ENCODE measurements at regions not wholly inside any gene's neighbourhood (a gene's known extent, or its start where the extent isn't known, plus 50 kb on each side); places are given as distances from the start of the nearest gene placed in this dataset.

- 76 to 89% methylated on average over 3 of the region's 3 CpGs for WGBS, 2 donors
- Histone ChIP-seq H3K36me3 (no peaks in the 10 kb centered on the region), H3K9me3 (peaks cover 0 to 1% (median 0%) of the 10 kb centered on the region in 3 donors), H3K4me3 (no peak overlapping the region), H3K27me3 (no peaks in the 10 kb centered on the region), H3K27ac (no peak overlapping the region), H3K4me1 (no peaks in the 10 kb centered on the region)
- TF ChIP-seq CTCF (IDR thresholded peaks at IDR 0.05) (no peak), POLR2A (IDR thresholded peaks at IDR 0.05) (no peak)
- no peak for DNase-seq
- intact Hi-C loops (cut with DNase I) = no loop called here
These were observed 256.9 kb upstream of the SASH1 start for GRCh38 chr6:148085631-148086331.

GRCh38 chr6:148086386-148086785 is 256.3 kb upstream of the SASH1 start:
- Histone ChIP-seq H3K9me3 (peaks cover 0 to 7% (median 6%) of the 10 kb centered on the region in 3 donors), H3K4me3 (no peak overlapping the region), H3K27ac (no peak overlapping the region), H3K27me3 (no peaks in the 10 kb centered on the region), H3K4me1 (no peaks in the 10 kb centered on the region), H3K36me3 (no peaks in the 10 kb centered on the region)
- WGBS, 2 donors = 76 to 81% methylated on average over 1 of the region's 1 CpG
- intact Hi-C loops (cut with DNase I) = no loop called here
- TF ChIP-seq POLR2A (IDR thresholded peaks at IDR 0.05) = no peak
- no peak for TF ChIP-seq CTCF (IDR thresholded peaks at IDR 0.05)
- DNase-seq = no peak

GRCh38 chr6:148086843-148087242 is 255.8 kb upstream of the SASH1 start:
- WGBS, 2 donors = 77 to 79% methylated on average over 3 of the region's 3 CpGs
- TF ChIP-seq POLR2A (IDR thresholded peaks at IDR 0.05) (no peak), CTCF (IDR thresholded peaks at IDR 0.05) (no peak)
- H3K27me3 ChIP-seq = no peaks in the 10 kb centered on the region
- peaks cover 0 to 11% (median 7%) of the 10 kb centered on the region in 3 donors for H3K9me3 ChIP-seq
- no peaks in the 10 kb centered on the region for H3K4me1 ChIP-seq
- H3K27ac ChIP-seq = no peak overlapping the region
- intact Hi-C loops (cut with DNase I) = no loop called here
- DNase-seq = no peak
- H3K4me3 ChIP-seq = no peak overlapping the region
- H3K36me3 ChIP-seq = no peaks in the 10 kb centered on the region

GRCh38 chr6:148087659-148088058 is 255.0 kb upstream of the SASH1 start:
- WGBS, 2 donors = 77 to 91% methylated on average over 3 of the region's 3 CpGs
- no peaks in the 10 kb centered on the region for H3K36me3 ChIP-seq
- TF ChIP-seq POLR2A (IDR thresholded peaks at IDR 0.05) = no peak
- TF ChIP-seq CTCF (IDR thresholded peaks at IDR 0.05) = no peak
- H3K4me3 ChIP-seq = no peak overlapping the region
- H3K27me3 ChIP-seq = no peaks in the 10 kb centered on the region
- H3K4me1 ChIP-seq = no peaks in the 10 kb centered on the region
- DNase-seq = no peak
- no peak overlapping the region for H3K27ac ChIP-seq
- intact Hi-C loops (cut with DNase I) = no loop called here
- peaks cover 0 to 19% (median 7%) of the 10 kb centered on the region in 3 donors for H3K9me3 ChIP-seq

- no peak for DNase-seq
- Histone ChIP-seq H3K27me3 (no peaks in the 10 kb centered on the region), H3K4me1 (no peaks in the 10 kb centered on the region), H3K36me3 (no peaks in the 10 kb centered on the region), H3K9me3 (peaks cover 0 to 20% (median 7%) of the 10 kb centered on the region in 3 donors), H3K4me3 (no peak overlapping the region), H3K27ac (no peak overlapping the region)
- 68 to 75% methylated on average over 2 of the region's 2 CpGs for WGBS, 2 donors
- intact Hi-C loops (cut with DNase I) = no loop called here
- no peak for TF ChIP-seq POLR2A (IDR thresholded peaks at IDR 0.05)
- TF ChIP-seq CTCF (IDR thresholded peaks at IDR 0.05) = no peak
These were observed 252.3 kb upstream of the SASH1 start for GRCh38 chr6:148090326-148090725.

All from esophagus squamous epithelium (tissue), 5 donors.